ENCODE measurements at regions not wholly inside any gene's neighbourhood (a gene's known extent, or its start where the extent isn't known, plus 50 kb on each side); places are given as distances from the start of the nearest gene placed in this dataset.

- TF ChIP-seq, protein P1, sequence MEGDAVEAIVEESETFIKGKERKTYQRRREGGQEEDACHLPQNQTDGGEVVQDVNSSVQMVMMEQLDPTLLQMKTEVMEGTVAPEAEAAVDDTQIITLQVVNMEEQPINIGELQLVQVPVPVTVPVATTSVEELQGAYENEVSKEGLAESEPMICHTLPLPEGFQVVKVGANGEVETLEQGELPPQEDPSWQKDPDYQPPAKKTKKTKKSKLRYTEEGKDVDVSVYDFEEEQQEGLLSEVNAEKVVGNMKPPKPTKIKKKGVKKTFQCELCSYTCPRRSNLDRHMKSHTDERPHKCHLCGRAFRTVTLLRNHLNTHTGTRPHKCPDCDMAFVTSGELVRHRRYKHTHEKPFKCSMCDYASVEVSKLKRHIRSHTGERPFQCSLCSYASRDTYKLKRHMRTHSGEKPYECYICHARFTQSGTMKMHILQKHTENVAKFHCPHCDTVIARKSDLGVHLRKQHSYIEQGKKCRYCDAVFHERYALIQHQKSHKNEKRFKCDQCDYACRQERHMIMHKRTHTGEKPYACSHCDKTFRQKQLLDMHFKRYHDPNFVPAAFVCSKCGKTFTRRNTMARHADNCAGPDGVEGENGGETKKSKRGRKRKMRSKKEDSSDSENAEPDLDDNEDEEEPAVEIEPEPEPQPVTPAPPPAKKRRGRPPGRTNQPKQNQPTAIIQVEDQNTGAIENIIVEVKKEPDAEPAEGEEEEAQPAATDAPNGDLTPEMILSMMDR (IDR thresholded peaks at IDR 0.05; ENCODE audit: insufficient read depth, low read length), result no peak
- TF ChIP-seq POLR2AphosphoS5 (IDR thresholded peaks at IDR 0.05; ENCODE audit: low read depth) (no peak), GABPA (IDR thresholded peaks at IDR 0.05; ENCODE audit: low read depth) (no peak), SPI1 (IDR thresholded peaks at IDR 0.05; ENCODE audit: borderline replicate concordance, low read depth) (no peak)
- TF ChIP-seq, protein P2, sequence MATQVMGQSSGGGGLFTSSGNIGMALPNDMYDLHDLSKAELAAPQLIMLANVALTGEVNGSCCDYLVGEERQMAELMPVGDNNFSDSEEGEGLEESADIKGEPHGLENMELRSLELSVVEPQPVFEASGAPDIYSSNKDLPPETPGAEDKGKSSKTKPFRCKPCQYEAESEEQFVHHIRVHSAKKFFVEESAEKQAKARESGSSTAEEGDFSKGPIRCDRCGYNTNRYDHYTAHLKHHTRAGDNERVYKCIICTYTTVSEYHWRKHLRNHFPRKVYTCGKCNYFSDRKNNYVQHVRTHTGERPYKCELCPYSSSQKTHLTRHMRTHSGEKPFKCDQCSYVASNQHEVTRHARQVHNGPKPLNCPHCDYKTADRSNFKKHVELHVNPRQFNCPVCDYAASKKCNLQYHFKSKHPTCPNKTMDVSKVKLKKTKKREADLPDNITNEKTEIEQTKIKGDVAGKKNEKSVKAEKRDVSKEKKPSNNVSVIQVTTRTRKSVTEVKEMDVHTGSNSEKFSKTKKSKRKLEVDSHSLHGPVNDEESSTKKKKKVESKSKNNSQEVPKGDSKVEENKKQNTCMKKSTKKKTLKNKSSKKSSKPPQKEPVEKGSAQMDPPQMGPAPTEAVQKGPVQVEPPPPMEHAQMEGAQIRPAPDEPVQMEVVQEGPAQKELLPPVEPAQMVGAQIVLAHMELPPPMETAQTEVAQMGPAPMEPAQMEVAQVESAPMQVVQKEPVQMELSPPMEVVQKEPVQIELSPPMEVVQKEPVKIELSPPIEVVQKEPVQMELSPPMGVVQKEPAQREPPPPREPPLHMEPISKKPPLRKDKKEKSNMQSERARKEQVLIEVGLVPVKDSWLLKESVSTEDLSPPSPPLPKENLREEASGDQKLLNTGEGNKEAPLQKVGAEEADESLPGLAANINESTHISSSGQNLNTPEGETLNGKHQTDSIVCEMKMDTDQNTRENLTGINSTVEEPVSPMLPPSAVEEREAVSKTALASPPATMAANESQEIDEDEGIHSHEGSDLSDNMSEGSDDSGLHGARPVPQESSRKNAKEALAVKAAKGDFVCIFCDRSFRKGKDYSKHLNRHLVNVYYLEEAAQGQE (IDR thresholded peaks at IDR 0.05; ENCODE audit: insufficient replicate concordance, low read depth), result no peak
These were observed 187.0 kb upstream of the FOXN3 start for GRCh38 chr14:89603938-89604480.
